ENCODE measurements at regions not wholly inside any gene's neighbourhood (a gene's known extent, or its start where the extent isn't known, plus 50 kb on each side); places are given as distances from the start of the nearest gene placed in this dataset.

- ChIA-PET POLR2A (no interaction called here), CTCF (no interaction called here)
Observed at GRCh38 chr1:219000631-219001030, 173.0 kb upstream of the LYPLAL1 start.

GRCh38 chr1:219010720-219011119 is 163.0 kb upstream of the LYPLAL1 start:
- CTCF ChIA-PET: no interaction called here

GRCh38 chr1:219020386-219020785 is 153.3 kb upstream of the LYPLAL1 start:
- ChIA-PET POLR2A (no interaction called here), CTCF (no interaction called here)

More at GRCh38 chr1:219010720-219011119, 163.0 kb upstream of the LYPLAL1 start:
- POLR2A ChIA-PET: no interaction called here

- ChIA-PET CTCF (no interaction called here), POLR2A (no interaction called here)
Observed at GRCh38 chr1:219020846-219021245, 152.8 kb upstream of the LYPLAL1 start.

GRCh38 chr1:219027146-219027673 is 146.5 kb upstream of the LYPLAL1 start:
- POLR2A ChIA-PET: no interaction called here
- CTCF ChIA-PET: no interaction called here

GRCh38 chr1:219031809-219032208 is 141.9 kb upstream of the LYPLAL1 start:
- ChIA-PET CTCF (no interaction called here), POLR2A (no interaction called here)

- ChIA-PET CTCF (no interaction called here), POLR2A (no interaction called here)
Observed at GRCh38 chr1:219038398-219038797, 135.3 kb upstream of the LYPLAL1 start.

GRCh38 chr1:219039017-219039681 is 134.5 kb upstream of the LYPLAL1 start:
- CTCF ChIA-PET: no interaction called here

GRCh38 chr1:219039682-219040154 is 134.0 kb upstream of the LYPLAL1 start:
- CTCF ChIA-PET: no interaction called here
- POLR2A ChIA-PET: no interaction called here

More at GRCh38 chr1:219039017-219039681, 134.5 kb upstream of the LYPLAL1 start:
- POLR2A ChIA-PET: no interaction called here

GRCh38 chr1:219040291-219040690 is 133.4 kb upstream of the LYPLAL1 start:
- ChIA-PET CTCF (no interaction called here), POLR2A (no interaction called here)

GRCh38 chr1:219041141-219041540 is 132.5 kb upstream of the LYPLAL1 start:
- ChIA-PET CTCF (no interaction called here), POLR2A (no interaction called here)

GRCh38 chr1:219041818-219042217 is 131.9 kb upstream of the LYPLAL1 start:
- ChIA-PET CTCF (no interaction called here), POLR2A (no interaction called here)

- ChIA-PET POLR2A (no interaction called here), CTCF (no interaction called here)
Observed at GRCh38 chr1:219042769-219043168, 130.9 kb upstream of the LYPLAL1 start.

GRCh38 chr1:219045246-219045645 is 128.4 kb upstream of the LYPLAL1 start:
- ChIA-PET CTCF (no interaction called here), POLR2A (no interaction called here)

- ChIA-PET CTCF (no interaction called here), POLR2A (no interaction called here)
Observed at GRCh38 chr1:219049501-219049900, 124.2 kb upstream of the LYPLAL1 start.

- CTCF ChIA-PET: no interaction called here
- POLR2A ChIA-PET: no interaction called here
Observed at GRCh38 chr1:219050086-219050821, 123.4 kb upstream of the LYPLAL1 start.

GRCh38 chr1:219050822-219051125 is 122.9 kb upstream of the LYPLAL1 start:
- CTCF ChIA-PET: no interaction called here
- POLR2A ChIA-PET: no interaction called here

- ChIA-PET POLR2A (no interaction called here), CTCF (no interaction called here)
Observed at GRCh38 chr1:219051547-219051946, 122.1 kb upstream of the LYPLAL1 start.

GRCh38 chr1:219058891-219059820 is 114.5 kb upstream of the LYPLAL1 start:
- ChIA-PET POLR2A (no interaction called here), CTCF (no interaction called here)

GRCh38 chr1:219060798-219061197 is 112.9 kb upstream of the LYPLAL1 start:
- ChIA-PET CTCF (no interaction called here), POLR2A (no interaction called here)

- CTCF ChIA-PET: no interaction called here
- POLR2A ChIA-PET: no interaction called here
Observed at GRCh38 chr1:219062161-219062560, 111.5 kb upstream of the LYPLAL1 start.

Data from activated CD8-positive, alpha-beta memory T cell treated with anti-CD3 and anti-CD28 coated beads for 36 hours (primary cell).